Vagina (tissue), 2 donors: ENCODE measurements at regions not wholly inside any gene's neighbourhood (a gene's known extent, or its start where the extent isn't known, plus 50 kb on each side); places are given as distances from the start of the nearest gene placed in this dataset.

Experiments used
- CTCF ChIP-seq, 3 experiments: fragments of 450-650 bp in 2 of 3; fragments of 200-600 bp in 1 of 3; sonication (generic) in 1 of 3; IDR thresholded peaks; one replicate each; pipeline ENCODE4 v1.5.1; 2017 to 2019; ENCODE audit warnings: antibody characterized with exemption in 3 of 3, mild to moderate bottlenecking in 2 of 3, moderate library complexity in 2 of 3
- POLR2A ChIP-seq, 2 donors: fragments of 450-650 bp; IDR thresholded peaks; one replicate each; pipeline ENCODE4 v1.6.1; 2017; ENCODE audit warnings: antibody characterized with exemption in 2 of 2, mild to moderate bottlenecking in 2 of 2, moderate library complexity in 2 of 2

DNA sequence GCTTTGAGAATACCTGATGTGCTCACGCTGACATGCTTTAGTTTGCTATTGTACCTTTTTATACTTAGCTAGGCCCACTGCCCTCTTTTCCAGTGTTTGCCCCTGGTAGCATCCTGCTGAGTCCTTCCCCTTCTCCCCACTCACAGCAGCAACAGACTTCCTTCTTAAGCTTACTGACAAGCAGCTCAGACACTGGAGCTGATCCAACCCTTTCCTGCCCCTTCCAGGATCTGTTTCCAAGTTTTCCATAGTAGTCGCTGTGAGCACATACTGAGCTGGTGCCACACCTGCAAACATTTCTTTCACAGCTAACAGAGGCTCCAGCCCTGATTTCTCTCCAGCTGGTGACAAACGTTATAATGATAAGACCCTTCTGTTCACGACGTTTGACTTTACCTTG lies 991.4 kb upstream of the CELF4 start:
- TF ChIP-seq CTCF (IDR thresholded peaks at IDR 0.05) (no peak), POLR2A (IDR thresholded peaks at IDR 0.05) (no peak)
